ENCODE measurements at regions not wholly inside any gene's neighbourhood (a gene's known extent, or its start where the extent isn't known, plus 50 kb on each side); places are given as distances from the start of the nearest gene placed in this dataset.

DNA sequence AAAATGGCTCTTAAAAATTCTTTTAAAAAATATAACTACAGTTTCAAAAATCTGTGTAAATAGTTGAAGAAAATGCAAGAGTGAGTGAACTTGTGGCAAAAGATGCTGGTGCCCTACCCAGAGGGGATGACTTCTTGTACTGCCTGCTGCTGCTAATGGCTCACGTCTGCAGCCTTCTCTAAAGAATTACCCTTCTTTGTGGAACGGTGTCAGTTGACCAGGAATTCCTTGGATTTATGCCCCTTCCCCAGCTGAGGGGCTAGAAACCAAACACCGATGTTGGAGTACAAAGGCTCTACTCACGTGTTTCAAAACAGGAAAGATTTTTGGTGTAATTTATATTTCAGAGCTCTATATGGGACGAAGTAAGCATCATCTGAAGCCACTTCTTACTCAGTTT, 1582.8 kb downstream of the OLFM4 start:
- TF ChIP-seq, protein P1, sequence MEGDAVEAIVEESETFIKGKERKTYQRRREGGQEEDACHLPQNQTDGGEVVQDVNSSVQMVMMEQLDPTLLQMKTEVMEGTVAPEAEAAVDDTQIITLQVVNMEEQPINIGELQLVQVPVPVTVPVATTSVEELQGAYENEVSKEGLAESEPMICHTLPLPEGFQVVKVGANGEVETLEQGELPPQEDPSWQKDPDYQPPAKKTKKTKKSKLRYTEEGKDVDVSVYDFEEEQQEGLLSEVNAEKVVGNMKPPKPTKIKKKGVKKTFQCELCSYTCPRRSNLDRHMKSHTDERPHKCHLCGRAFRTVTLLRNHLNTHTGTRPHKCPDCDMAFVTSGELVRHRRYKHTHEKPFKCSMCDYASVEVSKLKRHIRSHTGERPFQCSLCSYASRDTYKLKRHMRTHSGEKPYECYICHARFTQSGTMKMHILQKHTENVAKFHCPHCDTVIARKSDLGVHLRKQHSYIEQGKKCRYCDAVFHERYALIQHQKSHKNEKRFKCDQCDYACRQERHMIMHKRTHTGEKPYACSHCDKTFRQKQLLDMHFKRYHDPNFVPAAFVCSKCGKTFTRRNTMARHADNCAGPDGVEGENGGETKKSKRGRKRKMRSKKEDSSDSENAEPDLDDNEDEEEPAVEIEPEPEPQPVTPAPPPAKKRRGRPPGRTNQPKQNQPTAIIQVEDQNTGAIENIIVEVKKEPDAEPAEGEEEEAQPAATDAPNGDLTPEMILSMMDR (conservative IDR thresholded peaks at IDR 0.05; ENCODE audit: low read depth, low read length): no peak
- TF ChIP-seq EZH2 (IDR thresholded peaks at IDR 0.05; ENCODE audit: low read length, unreplicated experiment): no peak

Data from PC-3 (cell line).